ENCODE measurements at regions not wholly inside any gene's neighbourhood (a gene's known extent, or its start where the extent isn't known, plus 50 kb on each side); places are given as distances from the start of the nearest gene placed in this dataset.

DNA sequence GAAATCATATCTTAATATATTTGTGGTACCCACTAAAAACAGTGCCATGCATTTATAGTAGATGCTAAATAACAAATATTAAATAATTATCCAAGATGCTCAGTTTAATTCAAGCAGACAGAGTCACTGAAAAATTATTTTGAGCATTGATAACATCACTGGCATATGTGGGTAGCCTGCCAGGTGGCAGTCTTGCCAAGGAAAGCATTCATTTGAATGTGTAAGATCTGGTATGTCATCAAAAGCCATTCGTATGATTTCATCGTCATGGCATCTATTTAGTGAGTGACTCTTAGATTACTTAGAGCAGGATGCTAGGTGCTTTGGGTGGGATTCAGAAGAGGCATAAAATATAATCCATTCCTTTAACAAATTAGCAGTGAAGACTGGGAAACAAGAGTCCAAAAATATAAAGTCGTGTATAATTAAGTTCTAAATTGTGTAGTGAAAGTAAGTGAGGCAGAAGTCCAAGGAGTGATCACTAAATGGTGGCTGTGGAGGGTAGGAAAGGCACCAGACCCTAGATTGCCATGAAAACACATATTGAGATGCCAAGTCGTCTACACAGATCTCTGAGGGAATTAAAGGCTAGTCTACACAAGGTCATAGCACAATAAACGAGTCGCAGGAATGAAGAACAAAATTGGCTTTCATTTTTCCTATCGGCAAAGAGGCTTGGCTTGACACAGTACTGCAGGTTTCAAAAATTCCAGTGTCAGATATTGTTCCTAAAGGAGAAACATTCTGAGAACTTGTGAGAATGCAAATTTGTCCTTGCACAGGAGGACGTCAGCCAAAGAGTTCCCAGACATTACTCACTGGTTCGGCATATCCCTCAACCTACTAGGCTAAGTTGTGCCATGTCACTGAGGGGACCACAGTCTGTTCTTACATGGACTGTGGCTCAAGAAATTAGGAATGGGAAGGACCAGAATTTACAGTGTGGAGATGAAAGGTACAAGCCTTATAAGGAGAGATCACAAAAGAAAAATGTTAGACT is 130.8 kb downstream of the LYPLAL1 start:
- peak; percentile 70 for DNase-seq
- no peak overlapping the region for H3K4me3 ChIP-seq (ENCODE audit: low read depth, low read length)
- H3K36me3 ChIP-seq (replicated peaks): no peaks in the 10 kb centered on the region
- no peaks in the 10 kb centered on the region for H3K27me3 ChIP-seq (replicated peaks)
- TF ChIP-seq, protein P1, sequence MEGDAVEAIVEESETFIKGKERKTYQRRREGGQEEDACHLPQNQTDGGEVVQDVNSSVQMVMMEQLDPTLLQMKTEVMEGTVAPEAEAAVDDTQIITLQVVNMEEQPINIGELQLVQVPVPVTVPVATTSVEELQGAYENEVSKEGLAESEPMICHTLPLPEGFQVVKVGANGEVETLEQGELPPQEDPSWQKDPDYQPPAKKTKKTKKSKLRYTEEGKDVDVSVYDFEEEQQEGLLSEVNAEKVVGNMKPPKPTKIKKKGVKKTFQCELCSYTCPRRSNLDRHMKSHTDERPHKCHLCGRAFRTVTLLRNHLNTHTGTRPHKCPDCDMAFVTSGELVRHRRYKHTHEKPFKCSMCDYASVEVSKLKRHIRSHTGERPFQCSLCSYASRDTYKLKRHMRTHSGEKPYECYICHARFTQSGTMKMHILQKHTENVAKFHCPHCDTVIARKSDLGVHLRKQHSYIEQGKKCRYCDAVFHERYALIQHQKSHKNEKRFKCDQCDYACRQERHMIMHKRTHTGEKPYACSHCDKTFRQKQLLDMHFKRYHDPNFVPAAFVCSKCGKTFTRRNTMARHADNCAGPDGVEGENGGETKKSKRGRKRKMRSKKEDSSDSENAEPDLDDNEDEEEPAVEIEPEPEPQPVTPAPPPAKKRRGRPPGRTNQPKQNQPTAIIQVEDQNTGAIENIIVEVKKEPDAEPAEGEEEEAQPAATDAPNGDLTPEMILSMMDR (IDR thresholded peaks at IDR 0.05; ENCODE audit: low read depth, low read length, missing control alignments): peak; percentile 36
- in situ Hi-C loops (cut with HindIII; ENCODE audit: low pct_ligation_motif_present, low sequenced_read_pairs): no loop called here
- peak overlapping the region; percentile 56 for H3K27ac ChIP-seq

DNA sequence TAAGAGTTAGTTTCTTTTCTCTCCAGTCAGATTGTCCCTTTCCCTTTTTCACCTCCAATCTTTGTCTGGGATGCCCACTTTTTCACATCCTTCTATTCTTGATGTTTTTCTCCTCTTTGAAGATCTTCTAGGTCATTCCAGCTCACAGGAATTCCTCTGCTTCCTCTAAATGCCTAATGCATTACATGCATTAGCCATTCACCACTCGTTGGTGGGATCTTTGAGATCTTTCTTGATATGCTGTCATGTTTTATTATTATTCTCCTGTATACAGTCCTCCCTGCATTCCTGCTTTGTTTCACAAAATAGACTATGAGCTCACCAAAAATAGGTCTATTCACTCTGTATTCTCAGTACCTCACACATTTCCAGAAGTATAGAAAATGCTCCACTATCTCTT is 129.0 kb downstream of the LYPLAL1 start:
- no peak for DNase-seq
- Histone ChIP-seq H3K27ac (no peak overlapping the region), H3K27me3 (replicated peaks) (no peaks in the 10 kb centered on the region), H3K36me3 (replicated peaks) (no peaks in the 10 kb centered on the region), H3K4me3 (ENCODE audit: low read depth, low read length) (no peak overlapping the region)
- in situ Hi-C loops (cut with HindIII; ENCODE audit: low pct_ligation_motif_present, low sequenced_read_pairs): no loop called here
- TF ChIP-seq, protein P1 (IDR thresholded peaks at IDR 0.05; ENCODE audit: low read depth, low read length, missing control alignments): no peak

DNA sequence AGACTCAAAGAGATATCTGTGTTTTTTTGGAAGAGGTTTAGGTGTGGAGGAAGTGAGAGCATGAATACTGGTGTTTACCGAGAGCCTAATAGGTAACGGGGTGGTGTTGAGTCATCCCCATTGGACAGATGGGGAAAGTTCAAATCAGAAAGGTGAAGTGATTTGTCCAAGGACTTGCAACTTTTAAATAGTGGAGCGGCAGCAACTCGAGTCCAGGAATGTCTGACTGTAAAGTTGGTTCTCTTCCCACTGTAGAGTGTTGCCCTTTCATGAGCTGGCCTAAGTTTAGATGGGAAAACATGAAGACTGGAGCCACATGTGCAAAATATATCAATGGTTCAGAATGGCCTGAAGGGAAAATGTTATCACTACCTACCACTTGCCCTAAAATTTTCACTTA is 125.7 kb downstream of the LYPLAL1 start:
- in situ Hi-C loops (cut with HindIII; ENCODE audit: low pct_ligation_motif_present, low sequenced_read_pairs): no loop called here
- H3K4me3 ChIP-seq (ENCODE audit: low read depth, low read length): no peak overlapping the region
- H3K27ac ChIP-seq: no peak overlapping the region
- H3K36me3 ChIP-seq (replicated peaks): no peaks in the 10 kb centered on the region
- no peak for DNase-seq
- no peaks in the 10 kb centered on the region for H3K27me3 ChIP-seq (replicated peaks)
- TF ChIP-seq, protein P1 (IDR thresholded peaks at IDR 0.05; ENCODE audit: low read depth, low read length, missing control alignments): no peak

DNA sequence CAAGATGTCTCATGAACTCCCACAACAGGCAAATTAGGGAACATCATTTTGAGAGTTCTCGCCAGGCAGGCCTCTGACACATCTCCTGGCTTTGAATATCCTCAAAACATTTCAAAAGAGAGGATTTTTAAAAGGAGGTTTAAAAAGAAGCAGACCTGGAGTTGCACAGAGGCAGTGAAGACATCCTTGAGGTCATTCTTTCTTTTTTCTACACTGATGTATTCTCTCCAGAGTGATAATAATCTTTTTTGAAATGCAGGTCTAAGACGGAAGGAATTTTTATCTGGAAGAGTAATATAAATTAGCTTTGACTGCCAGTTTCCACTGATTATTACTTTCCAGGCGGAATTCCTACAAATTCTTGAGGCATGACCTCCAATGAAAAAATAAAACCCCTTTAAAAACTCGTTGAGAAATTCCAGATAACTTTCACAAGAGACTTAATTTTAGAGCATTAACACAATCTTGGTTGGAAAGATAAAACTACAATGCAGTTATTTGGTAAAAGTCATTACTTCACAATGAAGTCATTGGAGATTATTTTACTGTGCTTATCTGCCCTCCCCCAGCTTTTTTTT is 125.0 kb downstream of the LYPLAL1 start:
- H3K27ac ChIP-seq: peak overlapping the region; percentile 30
- in situ Hi-C loops (cut with HindIII; ENCODE audit: low pct_ligation_motif_present, low sequenced_read_pairs): no loop called here
- no peak for DNase-seq
- TF ChIP-seq, protein P1 (IDR thresholded peaks at IDR 0.05; ENCODE audit: low read depth, low read length, missing control alignments): no peak
- H3K4me3 ChIP-seq (ENCODE audit: low read depth, low read length): no peak overlapping the region
- no peaks in the 10 kb centered on the region for H3K27me3 ChIP-seq (replicated peaks)
- H3K36me3 ChIP-seq (replicated peaks): no peaks in the 10 kb centered on the region

DNA sequence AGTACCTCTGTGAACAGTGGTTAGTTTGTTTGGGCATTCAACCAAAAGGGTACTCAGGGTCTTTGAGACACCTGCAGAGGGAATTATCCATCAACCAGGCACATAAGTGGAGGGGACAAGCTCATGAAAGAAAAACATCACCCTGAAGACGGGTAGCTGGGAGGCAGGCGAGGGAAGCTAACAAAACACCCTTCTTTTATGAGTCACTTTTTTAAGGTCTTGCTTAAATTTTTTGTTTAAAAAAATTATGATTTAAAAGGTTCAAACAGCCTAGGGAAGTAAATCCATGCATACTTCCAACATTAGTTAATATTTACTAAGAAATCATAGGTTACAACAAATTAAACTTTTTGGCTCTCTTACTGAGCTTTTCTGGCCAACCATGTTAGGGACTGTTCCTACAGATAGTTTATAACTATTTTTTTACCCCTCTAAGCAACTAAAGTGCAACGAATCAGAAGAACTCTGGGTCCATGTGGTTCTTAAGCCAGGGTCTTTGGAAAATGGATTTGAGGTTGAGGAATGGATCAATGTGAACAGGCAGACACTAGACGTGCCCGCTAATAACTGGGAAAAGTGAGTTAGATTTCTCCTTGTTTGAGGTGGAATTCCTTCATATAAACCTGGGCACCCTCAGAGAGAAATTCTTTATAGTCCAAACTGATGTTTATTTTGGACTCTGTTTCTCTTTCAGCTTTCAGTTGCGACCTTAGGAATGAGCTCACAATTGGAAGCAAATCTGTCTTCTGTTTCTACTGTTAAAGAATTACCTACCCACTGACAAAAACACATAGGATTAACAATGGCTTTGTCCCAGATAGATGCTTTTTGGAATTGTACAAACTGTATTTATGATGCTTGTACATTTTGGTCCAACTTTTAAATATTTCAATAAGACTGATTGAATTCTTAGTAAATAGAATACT is 123.0 kb downstream of the LYPLAL1 start:
- in situ Hi-C loops (cut with HindIII; ENCODE audit: low pct_ligation_motif_present, low sequenced_read_pairs): no loop called here
- H3K36me3 ChIP-seq (replicated peaks): no peaks in the 10 kb centered on the region
- TF ChIP-seq, protein P1 (IDR thresholded peaks at IDR 0.05; ENCODE audit: low read depth, low read length, missing control alignments): no peak
- no peak for DNase-seq
- no peak overlapping the region for H3K27ac ChIP-seq
- H3K27me3 ChIP-seq (replicated peaks): no peaks in the 10 kb centered on the region
- no peak overlapping the region for H3K4me3 ChIP-seq (ENCODE audit: low read depth, low read length)
